ENCODE measurements at regions not wholly inside any gene's neighbourhood (a gene's known extent, or its start where the extent isn't known, plus 50 kb on each side); places are given as distances from the start of the nearest gene placed in this dataset.

DNA sequence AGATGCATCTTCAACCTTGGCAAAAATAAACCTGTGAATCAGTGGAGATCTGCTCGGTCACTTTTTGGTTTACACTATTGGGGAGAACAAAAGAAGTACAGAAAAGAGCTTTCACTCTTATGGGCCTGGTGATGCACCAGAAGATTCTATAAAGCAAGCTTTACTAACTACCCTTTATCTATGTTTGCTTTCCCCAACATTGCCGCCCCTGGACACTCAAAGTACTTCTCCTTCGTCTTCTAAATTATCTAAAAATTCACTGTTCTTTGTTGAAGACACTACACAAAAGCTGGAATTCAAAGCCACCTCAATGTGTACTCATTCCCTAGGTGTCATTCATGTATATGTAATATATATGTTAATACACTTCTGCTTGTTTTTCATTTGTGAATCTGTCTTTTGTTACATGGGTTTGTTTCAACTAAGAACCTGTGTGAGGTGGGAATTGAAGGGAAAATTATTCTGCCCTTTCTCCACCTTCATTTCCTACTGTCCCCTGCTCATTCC lies 97.9 kb upstream of the BTN3A2 start:
- DNase-seq, result no peak
- intact Hi-C loops (cut with DNase I), result loop anchor here in 1 of 4 donors (5.0 kb wide), 1 partner anchor 35 kb away; a partner anchor contains a TSS
- Histone ChIP-seq H3K9me3 (peaks cover 0 to 2% of the 10 kb centered on the region in 2 donors), H3K27me3 (no peaks in the 10 kb centered on the region), H3K36me3 (no peaks in the 10 kb centered on the region), H3K4me3 (no peak overlapping the region), H3K27ac (no peak overlapping the region), H3K4me1 (ENCODE audit: insufficient read depth) (peaks cover 2% of the 10 kb centered on the region)
- TF ChIP-seq EP300 (IDR thresholded peaks at IDR 0.05) (no peak), CTCF (IDR thresholded peaks at IDR 0.05) (no peak), POLR2A (IDR thresholded peaks at IDR 0.05) (no peak)
- 80 to 89% (median 83%) methylated on average over 3 of the region's 3 CpGs for WGBS, 3 donors

- Histone ChIP-seq H3K4me3 (no peak overlapping the region), H3K27me3 (no peaks in the 10 kb centered on the region), H3K27ac (no peak overlapping the region), H3K4me1 (ENCODE audit: insufficient read depth) (peaks cover 2% of the 10 kb centered on the region), H3K36me3 (no peaks in the 10 kb centered on the region), H3K9me3 (peaks cover 0 to 4% of the 10 kb centered on the region in 2 donors)
- intact Hi-C loops (cut with DNase I), result loop anchor here in 1 of 4 donors (5.0 kb wide), 1 partner anchor 37 kb away; a partner anchor contains a TSS
- WGBS, 3 donors, result 78 to 83% (median 81%) methylated on average over 19 of the region's 19 CpGs
- DNase-seq, result no peak
- TF ChIP-seq POLR2A (IDR thresholded peaks at IDR 0.05) (no peak), CTCF (IDR thresholded peaks at IDR 0.05) (no peak)
These were observed 96.2 kb upstream of the BTN3A2 start for GRCh38 chr6:26268659-26269402.

DNA sequence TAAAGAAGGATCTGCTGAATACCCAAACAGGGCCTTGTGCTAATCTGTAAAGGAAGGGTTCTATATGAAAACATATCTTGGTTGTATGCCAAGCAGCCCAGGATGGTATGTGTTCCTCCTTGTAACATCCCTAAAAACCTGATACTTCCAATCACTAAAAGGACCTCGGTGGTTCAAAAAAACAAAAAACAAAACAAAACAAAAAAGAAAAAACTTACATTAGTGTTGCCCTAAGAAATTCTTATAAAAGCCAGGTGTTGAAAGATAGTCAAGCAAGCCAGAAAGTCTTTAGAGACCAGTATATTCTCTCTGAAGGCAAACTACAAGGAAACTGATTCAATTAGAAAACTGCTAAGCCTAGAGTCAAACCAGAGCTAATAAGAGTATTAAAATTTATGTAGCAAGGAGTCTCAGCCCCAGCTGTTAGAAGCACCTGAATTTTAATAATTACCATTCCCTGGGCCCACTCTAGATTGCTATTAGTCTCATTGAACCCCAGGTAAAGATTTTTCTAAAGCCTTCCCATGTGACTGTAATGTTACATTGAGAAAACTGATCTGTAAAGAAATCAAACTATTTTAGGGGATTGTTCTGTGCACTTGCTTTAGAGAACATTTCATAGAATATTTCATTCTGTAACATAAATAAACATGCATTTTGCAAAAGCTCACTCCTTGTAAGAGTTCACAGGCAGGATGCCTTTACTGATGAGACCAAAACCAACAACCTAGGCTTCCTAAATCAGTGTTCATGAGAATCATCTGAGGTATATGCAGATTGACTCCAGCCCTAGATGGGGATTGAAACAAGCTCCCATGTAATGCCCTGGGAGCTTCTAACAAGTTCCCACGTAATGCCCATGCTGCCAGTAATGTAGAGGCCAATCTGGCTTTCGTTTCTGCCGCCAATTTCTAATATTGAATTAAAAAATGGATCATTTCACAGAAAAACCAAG lies 95.2 kb upstream of the BTN3A2 start:
- Histone ChIP-seq H3K27ac (no peak overlapping the region), H3K36me3 (no peaks in the 10 kb centered on the region), H3K4me1 (ENCODE audit: insufficient read depth) (peaks cover 2% of the 10 kb centered on the region), H3K9me3 (peaks cover 0 to 4% of the 10 kb centered on the region in 2 donors), H3K4me3 (no peak overlapping the region), H3K27me3 (no peaks in the 10 kb centered on the region)
- TF ChIP-seq EP300 (IDR thresholded peaks at IDR 0.05) (no peak), POLR2A (IDR thresholded peaks at IDR 0.05) (no peak), CTCF (IDR thresholded peaks at IDR 0.05) (no peak)
- DNase-seq, result no peak
- WGBS, 3 donors, result 30 to 35% (median 32%) methylated on average over 4 of the region's 4 CpGs
- intact Hi-C loops (cut with DNase I), result loop anchor here in 1 of 4 donors (2.0 to 5.0 kb wide), 2 partner anchors 38 to 53 kb away; a partner anchor contains a TSS

- H3K4me3 ChIP-seq, result no peak overlapping the region
- intact Hi-C loops (cut with DNase I), result loop anchor here in 1 of 4 donors (2.0 kb wide), 1 partner anchor 54 kb away; a partner anchor contains a TSS
- TF ChIP-seq POLR2A (IDR thresholded peaks at IDR 0.05), result no peak
- TF ChIP-seq EP300 (IDR thresholded peaks at IDR 0.05), result no peak
- TF ChIP-seq CTCF (IDR thresholded peaks at IDR 0.05), result no peak
These were observed 94.5 kb upstream of the BTN3A2 start for GRCh38 chr6:26270486-26270861.

More at GRCh38 chr6:26270486-26270861, 94.5 kb upstream of the BTN3A2 start:
- WGBS, 3 donors, result 17 to 24% (median 21%) methylated on average over 10 of the region's 10 CpGs
- H3K4me1 ChIP-seq (ENCODE audit: insufficient read depth), result peaks cover 2% of the 10 kb centered on the region
- no peaks in the 10 kb centered on the region for H3K36me3 ChIP-seq
- DNase-seq, result no peak
- peaks cover 0 to 4% of the 10 kb centered on the region in 2 donors for H3K9me3 ChIP-seq
- H3K27ac ChIP-seq, result no peak overlapping the region
- no peaks in the 10 kb centered on the region for H3K27me3 ChIP-seq
